Fibroblast of lung (primary cell): ENCODE measurements at regions not wholly inside any gene's neighbourhood (a gene's known extent, or its start where the extent isn't known, plus 50 kb on each side); places are given as distances from the start of the nearest gene placed in this dataset.

Experiments used
- DNase-seq, 2 donors: peaks; one replicate each; pipeline versions ENCODE4 v3.0.0 to v3.0.0-alpha.2; 2010; ENCODE audit warnings: low read depth in 2 of 2
- H2AFZ ChIP-seq: 2 replicates; pipeline ENCODE4 v1.5.1; 2012; ENCODE audit warnings: low read length, control low read depth, inconsistent platforms
- H3K27ac ChIP-seq: 2 replicates; pipeline ENCODE4 v1.5.1; 2011; ENCODE audit warnings: low read length, control low read depth; ENCODE audit not compliant: insufficient read depth
- H3K27me3 ChIP-seq: 2 replicates; pipeline ENCODE4 v1.5.1; 2011; ENCODE audit warnings: mild to moderate bottlenecking, low read length; ENCODE audit not compliant: control insufficient read depth, insufficient read depth
- H3K36me3 ChIP-seq: 2 replicates; pipeline ENCODE4 v1.5.1; 2011; ENCODE audit warnings: low read length; ENCODE audit not compliant: control insufficient read depth, insufficient read depth
- H3K4me1 ChIP-seq: 2 replicates; pipeline ENCODE4 v1.5.1; 2011; ENCODE audit warnings: low read length; ENCODE audit not compliant: control insufficient read depth, insufficient read depth; ENCODE audit errors: extremely low read depth
- H3K4me2 ChIP-seq: 2 replicates; pipeline ENCODE4 v1.5.1; 2011; ENCODE audit warnings: low read length, control low read depth; ENCODE audit not compliant: insufficient read depth; ENCODE audit errors: extremely low read depth
- H3K4me3 ChIP-seq, 4 experiments: fragments of 200-600 bp in 1 of 4; sonication (generic) in 1 of 4; replicated peaks in 1 of 4; 2 replicates each; pipeline ENCODE4 v1.5.1; 2011 to 2016; ENCODE audit warnings: low read length in 4 of 4, low read depth in 3 of 4, mild to moderate bottlenecking in 3 of 4, control low read depth in 2 of 4, inconsistent platforms in 1 of 4, mixed read lengths in 1 of 4; ENCODE audit not compliant: insufficient read depth in 1 of 4; ENCODE audit errors: control extremely low read depth in 1 of 4
- H3K79me2 ChIP-seq: 2 replicates; pipeline ENCODE4 v1.5.1; 2012; ENCODE audit warnings: mild to moderate bottlenecking, low read length, inconsistent platforms; ENCODE audit not compliant: control insufficient read depth, insufficient read depth
- H3K9ac ChIP-seq: 2 replicates; pipeline ENCODE4 v1.5.1; 2011; ENCODE audit warnings: mild to moderate bottlenecking, low read length, control low read depth; ENCODE audit not compliant: insufficient read depth
- H3K9me3 ChIP-seq: 2 replicates; pipeline ENCODE4 v1.5.1; 2012; ENCODE audit warnings: low read depth, low read length; ENCODE audit not compliant: control insufficient read depth, insufficient read depth
- H4K20me1 ChIP-seq: 2 replicates; pipeline ENCODE4 v1.5.1; 2011; ENCODE audit warnings: low read length; ENCODE audit not compliant: control insufficient read depth, insufficient read depth; ENCODE audit errors: extremely low read depth
- EZH2 ChIP-seq: IDR thresholded peaks from 2 replicates; pipeline ENCODE4 v1.5.1; 2012; ENCODE audit warnings: low read length, control low read depth, mild to moderate bottlenecking; ENCODE audit errors: missing control alignments
- TF ChIP-seq, protein P1 (sequence below), 2 donors: IDR thresholded peaks in 1 of 2; conservative IDR thresholded peaks in 1 of 2; 1 replicate in 1 of 2; 2 replicates in 1 of 2; pipeline ENCODE4 v1.5.1; 2011 to 2012; ENCODE audit warnings: low read length in 2 of 2, control low read depth in 1 of 2, inconsistent platforms in 1 of 2, low read depth in 1 of 2, mild to moderate bottlenecking in 1 of 2

DNA sequence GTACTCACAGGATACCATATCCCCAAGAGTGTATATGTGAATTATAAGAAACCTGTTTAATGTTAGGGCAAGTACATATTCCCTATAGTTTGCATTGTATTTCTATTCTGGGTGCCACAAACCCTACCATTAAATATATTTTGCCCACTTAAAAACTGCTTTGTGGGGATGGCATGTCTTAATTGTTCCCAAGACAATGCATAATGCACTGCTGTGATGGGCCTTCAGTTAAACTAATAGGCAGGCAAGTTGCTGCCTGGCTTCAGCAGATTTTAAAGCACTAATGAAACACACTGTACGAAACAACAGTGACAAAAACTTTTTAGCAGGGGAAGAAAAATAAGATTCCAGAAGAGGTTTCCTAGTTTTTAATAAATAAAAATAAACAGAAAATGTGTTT is 104.8 kb upstream of the VRK2 start:
- H3K27me3 ChIP-seq = no peaks in the 10 kb centered on the region
- no peaks in the 10 kb centered on the region for H3K4me1 ChIP-seq
- H3K9me3 ChIP-seq = no peaks in the 10 kb centered on the region
- no peak overlapping the region for H3K4me3 ChIP-seq
- no peak overlapping the region for H3K27ac ChIP-seq
- DNase-seq = no peak
- no peak overlapping the region for H3K9ac ChIP-seq
- no peaks in the 10 kb centered on the region for H4K20me1 ChIP-seq
- no peaks in the 10 kb centered on the region for H3K36me3 ChIP-seq
- H3K79me2 ChIP-seq = no peaks in the 10 kb centered on the region
- TF ChIP-seq EZH2 = no peak
- TF ChIP-seq, protein P1, sequence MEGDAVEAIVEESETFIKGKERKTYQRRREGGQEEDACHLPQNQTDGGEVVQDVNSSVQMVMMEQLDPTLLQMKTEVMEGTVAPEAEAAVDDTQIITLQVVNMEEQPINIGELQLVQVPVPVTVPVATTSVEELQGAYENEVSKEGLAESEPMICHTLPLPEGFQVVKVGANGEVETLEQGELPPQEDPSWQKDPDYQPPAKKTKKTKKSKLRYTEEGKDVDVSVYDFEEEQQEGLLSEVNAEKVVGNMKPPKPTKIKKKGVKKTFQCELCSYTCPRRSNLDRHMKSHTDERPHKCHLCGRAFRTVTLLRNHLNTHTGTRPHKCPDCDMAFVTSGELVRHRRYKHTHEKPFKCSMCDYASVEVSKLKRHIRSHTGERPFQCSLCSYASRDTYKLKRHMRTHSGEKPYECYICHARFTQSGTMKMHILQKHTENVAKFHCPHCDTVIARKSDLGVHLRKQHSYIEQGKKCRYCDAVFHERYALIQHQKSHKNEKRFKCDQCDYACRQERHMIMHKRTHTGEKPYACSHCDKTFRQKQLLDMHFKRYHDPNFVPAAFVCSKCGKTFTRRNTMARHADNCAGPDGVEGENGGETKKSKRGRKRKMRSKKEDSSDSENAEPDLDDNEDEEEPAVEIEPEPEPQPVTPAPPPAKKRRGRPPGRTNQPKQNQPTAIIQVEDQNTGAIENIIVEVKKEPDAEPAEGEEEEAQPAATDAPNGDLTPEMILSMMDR (conservative IDR thresholded peaks at IDR 0.05 in 1 of 2, IDR thresholded peaks at IDR 0.05 in 1 of 2; ENCODE audit: low read depth in 1 of 2, low read length in 2 of 2) = no peak
- no peak overlapping the region for H2AFZ ChIP-seq
- H3K4me2 ChIP-seq = no peak overlapping the region

DNA sequence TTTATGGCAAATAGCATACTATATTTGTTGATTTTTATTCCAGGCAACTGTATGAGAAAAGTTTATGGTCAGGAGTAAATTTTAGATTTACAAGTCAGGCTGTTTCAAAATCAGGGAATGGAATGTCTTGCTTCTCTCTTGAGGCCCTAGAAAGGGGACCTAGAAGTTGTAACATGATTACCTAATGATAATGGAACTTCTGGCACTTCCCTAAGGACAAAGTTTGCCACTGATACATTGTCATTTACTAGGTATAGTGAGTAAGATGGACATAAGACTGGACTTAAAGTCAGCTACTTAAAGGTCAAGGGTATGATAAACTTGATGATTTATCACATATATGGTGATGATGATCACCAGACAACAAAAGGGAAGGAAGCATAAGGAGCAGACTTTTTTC is 103.3 kb upstream of the VRK2 start:
- no peaks in the 10 kb centered on the region for H3K4me1 ChIP-seq
- H3K27me3 ChIP-seq = no peaks in the 10 kb centered on the region
- H2AFZ ChIP-seq = no peak overlapping the region
- no peak overlapping the region for H3K4me3 ChIP-seq
- no peak overlapping the region for H3K9ac ChIP-seq
- H3K79me2 ChIP-seq = no peaks in the 10 kb centered on the region
- H3K9me3 ChIP-seq = no peaks in the 10 kb centered on the region
- H3K4me2 ChIP-seq = no peak overlapping the region
- TF ChIP-seq, protein P1 (conservative IDR thresholded peaks at IDR 0.05 in 1 of 2, IDR thresholded peaks at IDR 0.05 in 1 of 2; ENCODE audit: low read depth in 1 of 2, low read length in 2 of 2) = no peak
- TF ChIP-seq EZH2 = no peak
- DNase-seq = peak; percentile 14 to 26
- H3K36me3 ChIP-seq = no peaks in the 10 kb centered on the region
- H4K20me1 ChIP-seq = no peaks in the 10 kb centered on the region
- H3K27ac ChIP-seq = no peak overlapping the region

DNA sequence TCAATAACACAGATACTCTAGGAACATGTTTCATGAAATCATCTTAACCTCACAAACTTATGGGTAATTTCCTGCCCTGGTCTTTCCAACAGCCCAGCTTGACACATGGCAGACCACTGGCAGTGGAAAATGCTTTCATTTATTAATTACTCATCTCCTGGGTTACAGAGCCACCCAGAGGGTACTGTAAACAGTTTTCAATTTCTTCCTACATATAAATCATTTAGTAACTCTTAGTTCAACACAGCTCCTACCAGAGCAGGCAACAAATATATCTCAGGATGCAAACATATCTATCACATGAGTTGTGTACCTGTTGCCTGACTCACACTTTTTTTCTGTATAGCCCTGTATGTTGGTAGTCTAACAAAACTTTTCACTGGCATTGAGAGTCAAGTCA is 99.2 kb upstream of the VRK2 start:
- Histone ChIP-seq H3K27ac (no peak overlapping the region), H3K4me1 (no peaks in the 10 kb centered on the region), H3K4me3 (no peak overlapping the region), H3K9ac (no peak overlapping the region), H3K9me3 (no peaks in the 10 kb centered on the region), H4K20me1 (no peaks in the 10 kb centered on the region), H3K27me3 (no peaks in the 10 kb centered on the region), H2AFZ (no peak overlapping the region), H3K4me2 (no peak overlapping the region), H3K36me3 (no peaks in the 10 kb centered on the region), H3K79me2 (no peaks in the 10 kb centered on the region)
- no peak for DNase-seq
- TF ChIP-seq EZH2 = no peak
- TF ChIP-seq, protein P1 (conservative IDR thresholded peaks at IDR 0.05 in 1 of 2, IDR thresholded peaks at IDR 0.05 in 1 of 2; ENCODE audit: low read depth in 1 of 2, low read length in 2 of 2) = no peak
